ENCODE measurements at regions not wholly inside any gene's neighbourhood (a gene's known extent, or its start where the extent isn't known, plus 50 kb on each side); places are given as distances from the start of the nearest gene placed in this dataset.

DNA sequence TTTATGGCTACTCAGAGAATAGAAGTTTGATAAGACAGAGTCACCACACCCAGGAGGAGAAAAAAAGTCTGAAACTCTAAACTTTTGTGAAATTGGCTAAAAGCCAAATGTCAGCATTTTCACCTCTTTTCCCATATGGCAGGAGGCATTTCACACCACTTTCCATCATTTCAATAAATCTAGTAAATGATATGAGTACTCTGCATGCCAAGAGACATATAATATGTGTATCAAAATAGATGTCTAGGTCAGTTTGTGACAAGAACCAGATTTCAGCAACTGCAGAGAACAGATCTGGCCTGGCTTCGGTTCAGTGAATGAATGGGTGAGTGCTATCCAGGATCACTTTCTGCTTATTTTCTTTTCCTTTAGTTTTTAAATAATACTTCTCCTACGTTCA is 470.8 kb downstream of the ENC1 start:
- DNase-seq (ENCODE audit: low spot score) (no peak), ATAC-seq (no peak)
- no peaks in the 10 kb centered on the region for H3K79me2 ChIP-seq (replicated peaks; ENCODE audit: insufficient read depth)
- no peaks in the 10 kb centered on the region for H3K9me3 Mint-ChIP-seq
- H3K9me2 ChIP-seq (ENCODE audit: insufficient read depth) = peaks cover 17% of the 10 kb centered on the region; the same call in 1 of the 2 replicates
- H3K4me1 Mint-ChIP-seq = peaks cover 18% of the 10 kb centered on the region
- H3K27me3 Mint-ChIP-seq (ENCODE audit: insufficient read depth, low read depth, poor library complexity) = peaks cover 6% of the 10 kb centered on the region
- H3K4me1 ChIP-seq (ENCODE audit: insufficient read depth) = no peaks in the 10 kb centered on the region
- TF ChIP-seq, protein P1, sequence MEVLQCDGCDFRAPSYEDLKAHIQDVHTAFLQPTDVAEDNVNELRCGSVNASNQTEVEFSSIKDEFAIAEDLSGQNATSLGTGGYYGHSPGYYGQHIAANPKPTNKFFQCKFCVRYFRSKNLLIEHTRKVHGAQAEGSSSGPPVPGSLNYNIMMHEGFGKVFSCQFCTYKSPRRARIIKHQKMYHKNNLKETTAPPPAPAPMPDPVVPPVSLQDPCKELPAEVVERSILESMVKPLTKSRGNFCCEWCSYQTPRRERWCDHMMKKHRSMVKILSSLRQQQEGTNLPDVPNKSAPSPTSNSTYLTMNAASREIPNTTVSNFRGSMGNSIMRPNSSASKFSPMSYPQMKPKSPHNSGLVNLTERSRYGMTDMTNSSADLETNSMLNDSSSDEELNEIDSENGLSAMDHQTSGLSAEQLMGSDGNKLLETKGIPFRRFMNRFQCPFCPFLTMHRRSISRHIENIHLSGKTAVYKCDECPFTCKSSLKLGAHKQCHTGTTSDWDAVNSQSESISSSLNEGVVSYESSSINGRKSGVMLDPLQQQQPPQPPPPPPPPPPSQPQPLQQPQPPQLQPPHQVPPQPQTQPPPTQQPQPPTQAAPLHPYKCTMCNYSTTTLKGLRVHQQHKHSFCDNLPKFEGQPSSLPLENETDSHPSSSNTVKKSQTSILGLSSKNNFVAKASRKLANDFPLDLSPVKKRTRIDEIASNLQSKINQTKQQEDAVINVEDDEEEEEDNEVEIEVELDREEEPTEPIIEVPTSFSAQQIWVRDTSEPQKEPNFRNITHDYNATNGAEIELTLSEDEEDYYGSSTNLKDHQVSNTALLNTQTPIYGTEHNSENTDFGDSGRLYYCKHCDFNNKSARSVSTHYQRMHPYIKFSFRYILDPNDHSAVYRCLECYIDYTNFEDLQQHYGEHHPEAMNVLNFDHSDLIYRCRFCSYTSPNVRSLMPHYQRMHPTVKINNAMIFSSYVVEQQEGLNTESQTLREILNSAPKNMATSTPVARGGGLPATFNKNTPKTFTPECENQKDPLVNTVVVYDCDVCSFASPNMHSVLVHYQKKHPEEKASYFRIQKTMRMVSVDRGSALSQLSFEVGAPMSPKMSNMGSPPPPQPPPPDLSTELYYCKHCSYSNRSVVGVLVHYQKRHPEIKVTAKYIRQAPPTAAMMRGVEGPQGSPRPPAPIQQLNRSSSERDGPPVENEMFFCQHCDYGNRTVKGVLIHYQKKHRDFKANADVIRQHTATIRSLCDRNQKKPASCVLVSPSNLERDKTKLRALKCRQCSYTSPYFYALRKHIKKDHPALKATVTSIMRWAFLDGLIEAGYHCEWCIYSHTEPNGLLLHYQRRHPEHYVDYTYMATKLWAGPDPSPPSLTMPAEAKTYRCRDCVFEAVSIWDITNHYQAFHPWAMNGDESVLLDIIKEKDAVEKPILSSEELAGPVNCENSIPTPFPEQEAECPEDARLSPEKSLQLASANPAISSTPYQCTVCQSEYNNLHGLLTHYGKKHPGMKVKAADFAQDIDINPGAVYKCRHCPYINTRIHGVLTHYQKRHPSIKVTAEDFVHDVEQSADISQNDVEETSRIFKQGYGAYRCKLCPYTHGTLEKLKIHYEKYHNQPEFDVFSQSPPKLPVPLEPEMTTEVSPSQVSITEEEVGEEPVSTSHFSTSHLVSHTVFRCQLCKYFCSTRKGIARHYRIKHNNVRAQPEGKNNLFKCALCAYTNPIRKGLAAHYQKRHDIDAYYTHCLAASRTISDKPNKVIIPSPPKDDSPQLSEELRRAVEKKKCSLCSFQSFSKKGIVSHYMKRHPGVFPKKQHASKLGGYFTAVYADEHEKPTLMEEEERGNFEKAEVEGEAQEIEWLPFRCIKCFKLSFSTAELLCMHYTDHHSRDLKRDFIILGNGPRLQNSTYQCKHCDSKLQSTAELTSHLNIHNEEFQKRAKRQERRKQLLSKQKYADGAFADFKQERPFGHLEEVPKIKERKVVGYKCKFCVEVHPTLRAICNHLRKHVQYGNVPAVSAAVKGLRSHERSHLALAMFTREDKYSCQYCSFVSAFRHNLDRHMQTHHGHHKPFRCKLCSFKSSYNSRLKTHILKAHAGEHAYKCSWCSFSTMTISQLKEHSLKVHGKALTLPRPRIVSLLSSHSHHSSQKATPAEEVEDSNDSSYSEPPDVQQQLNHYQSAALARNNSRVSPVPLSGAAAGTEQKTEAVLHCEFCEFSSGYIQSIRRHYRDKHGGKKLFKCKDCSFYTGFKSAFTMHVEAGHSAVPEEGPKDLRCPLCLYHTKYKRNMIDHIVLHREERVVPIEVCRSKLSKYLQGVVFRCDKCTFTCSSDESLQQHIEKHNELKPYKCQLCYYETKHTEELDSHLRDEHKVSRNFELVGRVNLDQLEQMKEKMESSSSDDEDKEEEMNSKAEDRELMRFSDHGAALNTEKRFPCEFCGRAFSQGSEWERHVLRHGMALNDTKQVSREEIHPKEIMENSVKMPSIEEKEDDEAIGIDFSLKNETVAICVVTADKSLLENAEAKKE (CRISPR knock-in tag; IDR thresholded peaks at IDR 0.05) = no peak
- no peak for TF ChIP-seq EZH2 (IDR thresholded peaks at IDR 0.05; ENCODE audit: low read depth, unreplicated experiment)
- TF ChIP-seq ZNF331 (CRISPR knock-in tag; IDR thresholded peaks at IDR 0.05; ENCODE audit: low read depth) = no peak
- TF ChIP-seq, protein P2, sequence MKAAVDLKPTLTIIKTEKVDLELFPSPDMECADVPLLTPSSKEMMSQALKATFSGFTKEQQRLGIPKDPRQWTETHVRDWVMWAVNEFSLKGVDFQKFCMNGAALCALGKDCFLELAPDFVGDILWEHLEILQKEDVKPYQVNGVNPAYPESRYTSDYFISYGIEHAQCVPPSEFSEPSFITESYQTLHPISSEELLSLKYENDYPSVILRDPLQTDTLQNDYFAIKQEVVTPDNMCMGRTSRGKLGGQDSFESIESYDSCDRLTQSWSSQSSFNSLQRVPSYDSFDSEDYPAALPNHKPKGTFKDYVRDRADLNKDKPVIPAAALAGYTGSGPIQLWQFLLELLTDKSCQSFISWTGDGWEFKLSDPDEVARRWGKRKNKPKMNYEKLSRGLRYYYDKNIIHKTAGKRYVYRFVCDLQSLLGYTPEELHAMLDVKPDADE (IDR thresholded peaks at IDR 0.05) = no peak
- no peak for TF ChIP-seq ZNF114 (CRISPR knock-in tag; IDR thresholded peaks at IDR 0.05)
- no peak for TF ChIP-seq JUNB (IDR thresholded peaks at IDR 0.05; ENCODE audit: unreplicated experiment)
- TF ChIP-seq, protein P3, sequence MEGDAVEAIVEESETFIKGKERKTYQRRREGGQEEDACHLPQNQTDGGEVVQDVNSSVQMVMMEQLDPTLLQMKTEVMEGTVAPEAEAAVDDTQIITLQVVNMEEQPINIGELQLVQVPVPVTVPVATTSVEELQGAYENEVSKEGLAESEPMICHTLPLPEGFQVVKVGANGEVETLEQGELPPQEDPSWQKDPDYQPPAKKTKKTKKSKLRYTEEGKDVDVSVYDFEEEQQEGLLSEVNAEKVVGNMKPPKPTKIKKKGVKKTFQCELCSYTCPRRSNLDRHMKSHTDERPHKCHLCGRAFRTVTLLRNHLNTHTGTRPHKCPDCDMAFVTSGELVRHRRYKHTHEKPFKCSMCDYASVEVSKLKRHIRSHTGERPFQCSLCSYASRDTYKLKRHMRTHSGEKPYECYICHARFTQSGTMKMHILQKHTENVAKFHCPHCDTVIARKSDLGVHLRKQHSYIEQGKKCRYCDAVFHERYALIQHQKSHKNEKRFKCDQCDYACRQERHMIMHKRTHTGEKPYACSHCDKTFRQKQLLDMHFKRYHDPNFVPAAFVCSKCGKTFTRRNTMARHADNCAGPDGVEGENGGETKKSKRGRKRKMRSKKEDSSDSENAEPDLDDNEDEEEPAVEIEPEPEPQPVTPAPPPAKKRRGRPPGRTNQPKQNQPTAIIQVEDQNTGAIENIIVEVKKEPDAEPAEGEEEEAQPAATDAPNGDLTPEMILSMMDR (conservative IDR thresholded peaks at IDR 0.05; ENCODE audit: low read depth in 2 of 2) = no peak
- no peak for TF ChIP-seq NANOG (IDR thresholded peaks at IDR 0.05; ENCODE audit: borderline replicate concordance)
- TF ChIP-seq, protein P4, sequence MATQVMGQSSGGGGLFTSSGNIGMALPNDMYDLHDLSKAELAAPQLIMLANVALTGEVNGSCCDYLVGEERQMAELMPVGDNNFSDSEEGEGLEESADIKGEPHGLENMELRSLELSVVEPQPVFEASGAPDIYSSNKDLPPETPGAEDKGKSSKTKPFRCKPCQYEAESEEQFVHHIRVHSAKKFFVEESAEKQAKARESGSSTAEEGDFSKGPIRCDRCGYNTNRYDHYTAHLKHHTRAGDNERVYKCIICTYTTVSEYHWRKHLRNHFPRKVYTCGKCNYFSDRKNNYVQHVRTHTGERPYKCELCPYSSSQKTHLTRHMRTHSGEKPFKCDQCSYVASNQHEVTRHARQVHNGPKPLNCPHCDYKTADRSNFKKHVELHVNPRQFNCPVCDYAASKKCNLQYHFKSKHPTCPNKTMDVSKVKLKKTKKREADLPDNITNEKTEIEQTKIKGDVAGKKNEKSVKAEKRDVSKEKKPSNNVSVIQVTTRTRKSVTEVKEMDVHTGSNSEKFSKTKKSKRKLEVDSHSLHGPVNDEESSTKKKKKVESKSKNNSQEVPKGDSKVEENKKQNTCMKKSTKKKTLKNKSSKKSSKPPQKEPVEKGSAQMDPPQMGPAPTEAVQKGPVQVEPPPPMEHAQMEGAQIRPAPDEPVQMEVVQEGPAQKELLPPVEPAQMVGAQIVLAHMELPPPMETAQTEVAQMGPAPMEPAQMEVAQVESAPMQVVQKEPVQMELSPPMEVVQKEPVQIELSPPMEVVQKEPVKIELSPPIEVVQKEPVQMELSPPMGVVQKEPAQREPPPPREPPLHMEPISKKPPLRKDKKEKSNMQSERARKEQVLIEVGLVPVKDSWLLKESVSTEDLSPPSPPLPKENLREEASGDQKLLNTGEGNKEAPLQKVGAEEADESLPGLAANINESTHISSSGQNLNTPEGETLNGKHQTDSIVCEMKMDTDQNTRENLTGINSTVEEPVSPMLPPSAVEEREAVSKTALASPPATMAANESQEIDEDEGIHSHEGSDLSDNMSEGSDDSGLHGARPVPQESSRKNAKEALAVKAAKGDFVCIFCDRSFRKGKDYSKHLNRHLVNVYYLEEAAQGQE (IDR thresholded peaks at IDR 0.05; ENCODE audit: unreplicated experiment) = no peak
- no peak for TF ChIP-seq STAT1 (IDR thresholded peaks at IDR 0.05; ENCODE audit: unreplicated experiment)
- TF ChIP-seq EZH2phosphoT487 (IDR thresholded peaks at IDR 0.05; ENCODE audit: unreplicated experiment) = no peak
- TF ChIP-seq CREB1 (CRISPR knock-in tag; IDR thresholded peaks at IDR 0.05; ENCODE audit: low read depth) = no peak
- no peak for TF ChIP-seq POLR2AphosphoS5 (IDR thresholded peaks at IDR 0.05; ENCODE audit: low read depth)
- no peaks in the 10 kb centered on the region for H3K27me3 ChIP-seq (ENCODE audit: insufficient read depth)
- H4K20me1 ChIP-seq (replicated peaks; ENCODE audit: insufficient read depth) = no peaks in the 10 kb centered on the region
- H3K36me3 ChIP-seq (ENCODE audit: insufficient read depth) = no peaks in the 10 kb centered on the region
- no peak overlapping the region for H3K4me3 ChIP-seq
- no peaks in the 10 kb centered on the region for H3F3A ChIP-seq (replicated peaks; ENCODE audit: low read depth)
- no peak overlapping the region for H2AFZ ChIP-seq
- no peak overlapping the region for H3K27ac ChIP-seq (ENCODE audit: low read depth)
- no peaks in the 10 kb centered on the region for H3K36me3 Mint-ChIP-seq (ENCODE audit: low read depth)
- no peak overlapping the region for H3K4me3 Mint-ChIP-seq
- H3K4me2 ChIP-seq = no peak overlapping the region
- no peak overlapping the region for H3K27ac Mint-ChIP-seq

Measured in GM23338 (cell line).